GM12872 (cell line): ENCODE measurements at regions not wholly inside any gene's neighbourhood (a gene's known extent, or its start where the extent isn't known, plus 50 kb on each side); places are given as distances from the start of the nearest gene placed in this dataset.

Experiments
- CTCF ChIP-seq: IDR thresholded peaks from 3 replicates; pipeline ENCODE4 v1.5.1; 2011; ENCODE audit warnings: low read depth, mild to moderate bottlenecking, low read length, moderate library complexity; ENCODE audit not compliant: insufficient read depth

- no peak for TF ChIP-seq CTCF
Observed at GRCh38 chr13:64051278-64051677, 2635.6 kb upstream of the PCDH20 start.

- no peak for TF ChIP-seq CTCF
Observed at GRCh38 chr13:64041296-64041695, 2625.6 kb upstream of the PCDH20 start.

- no peak for TF ChIP-seq CTCF
Observed at GRCh38 chr13:64033921-64034320, 2618.3 kb upstream of the PCDH20 start.

- TF ChIP-seq CTCF = no peak
Observed at GRCh38 chr13:64029343-64030093, 2613.9 kb upstream of the PCDH20 start.

GRCh38 chr13:64028551-64028950 is 2612.9 kb upstream of the PCDH20 start:
- no peak for TF ChIP-seq CTCF

GRCh38 chr13:64020126-64020525 is 2604.5 kb upstream of the PCDH20 start:
- TF ChIP-seq CTCF = no peak

- no peak for TF ChIP-seq CTCF
Observed at GRCh38 chr13:64007339-64007738, 2591.7 kb upstream of the PCDH20 start.
